Neural cell (in vitro differentiated cells): ENCODE measurements at regions not wholly inside any gene's neighbourhood (a gene's known extent, or its start where the extent isn't known, plus 50 kb on each side); places are given as distances from the start of the nearest gene placed in this dataset.

Experiments used
- H2AFZ ChIP-seq: fragments of 200-600, 300-800 bp; sonication (generic), shearing (Covaris generic); 2 replicates; pipeline ENCODE4 v1.6.0; 2014; ENCODE audit warnings: low read depth, mild to moderate bottlenecking, antibody characterized with exemption, low read length, moderate library complexity
- H3F3A ChIP-seq: fragments of 200-600 bp; shearing (Covaris generic); 2 replicates; pipeline ENCODE4 v1.6.1; 2016; ENCODE audit warnings: mild to moderate bottlenecking, moderate library complexity, mixed read lengths, antibody characterized with exemption, low read length; ENCODE audit not compliant: insufficient read depth, poor library complexity, severe bottlenecking
- H3K27ac ChIP-seq: fragments of 200-600, 300-800 bp; sonication (generic), shearing (Covaris generic); 2 replicates; pipeline ENCODE4 v1.5.1; 2014; ENCODE audit warnings: mild to moderate bottlenecking, low read length, moderate library complexity
- H3K27me3 ChIP-seq: fragments of 300-800, 200-600 bp; sonication (generic), shearing (Covaris generic); 2 replicates; pipeline ENCODE4 v1.6.0; 2014; ENCODE audit warnings: mild to moderate bottlenecking, low read depth, low read length, moderate library complexity; ENCODE audit not compliant: insufficient read depth
- H3K36me3 ChIP-seq: fragments of 300-800, 200-600 bp; sonication (generic), shearing (Covaris generic); 2 replicates; pipeline ENCODE4 v1.5.1; 2014; ENCODE audit warnings: mild to moderate bottlenecking, antibody characterized with exemption, low read length, moderate library complexity; ENCODE audit not compliant: insufficient read depth
- H3K4me2 ChIP-seq: fragments of 300-800, 200-600 bp; sonication (generic), shearing (Covaris generic); 2 replicates; pipeline ENCODE4 v1.6.0; 2014; ENCODE audit warnings: mild to moderate bottlenecking, low read length
- H3K4me3 ChIP-seq: fragments of 300-800, 200-600 bp; sonication (generic), shearing (Covaris generic); 2 replicates; pipeline ENCODE4 v1.5.1; 2014; ENCODE audit warnings: mild to moderate bottlenecking, low read length, moderate library complexity
- H3K79me2 ChIP-seq: fragments of 200-600 bp; shearing (Covaris generic); replicated peaks from 2 replicates; pipeline ENCODE4 v1.6.0; 2014; ENCODE audit warnings: mild to moderate bottlenecking, low read length, moderate library complexity; ENCODE audit not compliant: insufficient read depth
- H3K9ac ChIP-seq: fragments of 300-800, 200-600 bp; sonication (generic), shearing (Covaris generic); 2 replicates; pipeline ENCODE4 v1.6.1; 2016; ENCODE audit warnings: mild to moderate bottlenecking, low read length, mixed read lengths
- H3K9me2 ChIP-seq: fragments of 200-600 bp; shearing (Covaris generic); 2 replicates; pipeline ENCODE4 v1.6.1; 2016; ENCODE audit warnings: mild to moderate bottlenecking, low read length, mixed read lengths; ENCODE audit not compliant: insufficient read depth
- H3K9me3 ChIP-seq: fragments of 200-600, 300-800 bp; sonication (generic), shearing (Covaris generic); 2 replicates; pipeline ENCODE4 v1.6.1; 2016; ENCODE audit warnings: mild to moderate bottlenecking, mixed run types, low read length, moderate library complexity, mixed read lengths
- H4K20me1 ChIP-seq: fragments of 200-600 bp; shearing (Covaris generic); 2 replicates; pipeline ENCODE4 v1.6.1; 2016; ENCODE audit warnings: mild to moderate bottlenecking, mixed run types; ENCODE audit not compliant: insufficient read depth
- EP300 ChIP-seq: fragments of 450-650 bp; conservative IDR thresholded peaks from 2 replicates; pipeline ENCODE4 v1.6.1; 2014; ENCODE audit warnings: antibody characterized with exemption, mild to moderate bottlenecking, moderate library complexity; ENCODE audit not compliant: poor library complexity, severe bottlenecking
- EZH2 ChIP-seq: fragments of 200-600, 300-800 bp; shearing (Covaris generic), sonication (generic); IDR thresholded peaks from 2 replicates; pipeline ENCODE4 v1.6.1; 2014; ENCODE audit warnings: antibody characterized with exemption, low read length, borderline replicate concordance, mild to moderate bottlenecking; ENCODE audit not compliant: insufficient read depth, poor library complexity, severe bottlenecking
- MXI1 ChIP-seq: fragments of 450-650 bp; conservative IDR thresholded peaks from 2 replicates; pipeline ENCODE4 v1.6.1; 2014; ENCODE audit warnings: antibody characterized with exemption, mild to moderate bottlenecking; ENCODE audit not compliant: poor library complexity, severe bottlenecking
- POLR2AphosphoS5 ChIP-seq: IDR thresholded peaks from 2 replicates; pipeline ENCODE4 v1.6.1; 2012
- RAD21 ChIP-seq: fragments of 450-650 bp; conservative IDR thresholded peaks from 2 replicates; pipeline ENCODE4 v1.6.1; 2014; ENCODE audit warnings: antibody characterized with exemption, mild to moderate bottlenecking, moderate library complexity
- SMC3 ChIP-seq: fragments of 450-650 bp; conservative IDR thresholded peaks from 2 replicates; pipeline ENCODE4 v1.6.1; 2014; ENCODE audit warnings: antibody characterized with exemption, mild to moderate bottlenecking, moderate library complexity; ENCODE audit not compliant: poor library complexity
- TAF1 ChIP-seq: IDR thresholded peaks from 2 replicates; pipeline ENCODE4 v1.6.1; 2012; ENCODE audit warnings: low read depth
- TF ChIP-seq, protein P1 (sequence below): IDR thresholded peaks from 2 replicates; pipeline ENCODE4 v1.6.1; 2012; ENCODE audit warnings: borderline replicate concordance
- TF ChIP-seq, protein P2 (sequence below): fragments of 450-650 bp; IDR thresholded peaks from 2 replicates; pipeline ENCODE4 v1.5.1; 2014; ENCODE audit warnings: antibody characterized with exemption, mild to moderate bottlenecking, moderate library complexity; ENCODE audit not compliant: poor library complexity, severe bottlenecking

DNA sequence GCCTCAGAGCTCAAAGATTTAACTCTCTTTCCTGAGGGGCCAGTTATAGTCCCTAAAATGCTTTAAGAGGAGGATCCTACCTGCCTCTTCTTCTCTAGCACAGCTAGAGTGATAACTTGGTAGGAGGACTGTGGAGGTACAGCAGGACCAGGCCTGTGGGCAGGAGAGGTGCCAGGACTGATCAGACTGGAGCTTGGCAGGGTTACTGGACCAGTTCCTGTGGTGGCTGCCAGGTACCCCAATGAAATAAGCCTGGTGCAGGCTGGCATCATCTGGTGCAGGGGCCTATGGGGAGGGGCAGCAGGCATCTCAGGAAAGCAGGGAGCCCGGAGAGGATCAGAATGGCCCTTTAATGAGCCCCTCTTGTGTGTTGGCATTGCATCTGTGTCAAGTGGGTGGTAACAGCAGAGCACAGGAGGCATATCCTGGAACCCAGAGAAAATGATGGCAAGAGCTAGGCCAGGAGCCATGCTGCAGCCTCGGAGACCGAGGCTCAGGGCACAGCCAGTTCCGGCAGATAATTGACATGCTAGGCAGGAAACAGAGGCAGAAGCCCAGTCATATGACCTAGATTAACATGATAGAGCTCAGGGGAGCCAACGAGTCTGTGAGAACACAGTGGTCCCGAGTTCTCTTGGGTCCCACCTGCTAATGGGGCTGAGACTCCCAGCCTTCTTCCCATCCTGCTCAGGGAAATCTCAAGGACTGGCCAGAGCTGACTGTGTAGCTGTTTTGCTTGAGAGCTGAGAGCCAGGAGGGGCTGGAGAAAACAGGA lies 187.5 kb upstream of the ZBED5 start:
- H4K20me1 ChIP-seq = no peaks in the 10 kb centered on the region
- no peaks in the 10 kb centered on the region for H3K27me3 ChIP-seq
- H3K79me2 ChIP-seq = no peaks in the 10 kb centered on the region
- no peak overlapping the region for H2AFZ ChIP-seq
- H3K27ac ChIP-seq = no peak overlapping the region
- H3K4me2 ChIP-seq = no peak overlapping the region
- H3K36me3 ChIP-seq = no peaks in the 10 kb centered on the region
- TF ChIP-seq, protein P1, sequence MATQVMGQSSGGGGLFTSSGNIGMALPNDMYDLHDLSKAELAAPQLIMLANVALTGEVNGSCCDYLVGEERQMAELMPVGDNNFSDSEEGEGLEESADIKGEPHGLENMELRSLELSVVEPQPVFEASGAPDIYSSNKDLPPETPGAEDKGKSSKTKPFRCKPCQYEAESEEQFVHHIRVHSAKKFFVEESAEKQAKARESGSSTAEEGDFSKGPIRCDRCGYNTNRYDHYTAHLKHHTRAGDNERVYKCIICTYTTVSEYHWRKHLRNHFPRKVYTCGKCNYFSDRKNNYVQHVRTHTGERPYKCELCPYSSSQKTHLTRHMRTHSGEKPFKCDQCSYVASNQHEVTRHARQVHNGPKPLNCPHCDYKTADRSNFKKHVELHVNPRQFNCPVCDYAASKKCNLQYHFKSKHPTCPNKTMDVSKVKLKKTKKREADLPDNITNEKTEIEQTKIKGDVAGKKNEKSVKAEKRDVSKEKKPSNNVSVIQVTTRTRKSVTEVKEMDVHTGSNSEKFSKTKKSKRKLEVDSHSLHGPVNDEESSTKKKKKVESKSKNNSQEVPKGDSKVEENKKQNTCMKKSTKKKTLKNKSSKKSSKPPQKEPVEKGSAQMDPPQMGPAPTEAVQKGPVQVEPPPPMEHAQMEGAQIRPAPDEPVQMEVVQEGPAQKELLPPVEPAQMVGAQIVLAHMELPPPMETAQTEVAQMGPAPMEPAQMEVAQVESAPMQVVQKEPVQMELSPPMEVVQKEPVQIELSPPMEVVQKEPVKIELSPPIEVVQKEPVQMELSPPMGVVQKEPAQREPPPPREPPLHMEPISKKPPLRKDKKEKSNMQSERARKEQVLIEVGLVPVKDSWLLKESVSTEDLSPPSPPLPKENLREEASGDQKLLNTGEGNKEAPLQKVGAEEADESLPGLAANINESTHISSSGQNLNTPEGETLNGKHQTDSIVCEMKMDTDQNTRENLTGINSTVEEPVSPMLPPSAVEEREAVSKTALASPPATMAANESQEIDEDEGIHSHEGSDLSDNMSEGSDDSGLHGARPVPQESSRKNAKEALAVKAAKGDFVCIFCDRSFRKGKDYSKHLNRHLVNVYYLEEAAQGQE = no peak
- no peak for TF ChIP-seq POLR2AphosphoS5
- TF ChIP-seq TAF1 = no peak
- TF ChIP-seq EZH2 = no peak
- TF ChIP-seq, protein P2, sequence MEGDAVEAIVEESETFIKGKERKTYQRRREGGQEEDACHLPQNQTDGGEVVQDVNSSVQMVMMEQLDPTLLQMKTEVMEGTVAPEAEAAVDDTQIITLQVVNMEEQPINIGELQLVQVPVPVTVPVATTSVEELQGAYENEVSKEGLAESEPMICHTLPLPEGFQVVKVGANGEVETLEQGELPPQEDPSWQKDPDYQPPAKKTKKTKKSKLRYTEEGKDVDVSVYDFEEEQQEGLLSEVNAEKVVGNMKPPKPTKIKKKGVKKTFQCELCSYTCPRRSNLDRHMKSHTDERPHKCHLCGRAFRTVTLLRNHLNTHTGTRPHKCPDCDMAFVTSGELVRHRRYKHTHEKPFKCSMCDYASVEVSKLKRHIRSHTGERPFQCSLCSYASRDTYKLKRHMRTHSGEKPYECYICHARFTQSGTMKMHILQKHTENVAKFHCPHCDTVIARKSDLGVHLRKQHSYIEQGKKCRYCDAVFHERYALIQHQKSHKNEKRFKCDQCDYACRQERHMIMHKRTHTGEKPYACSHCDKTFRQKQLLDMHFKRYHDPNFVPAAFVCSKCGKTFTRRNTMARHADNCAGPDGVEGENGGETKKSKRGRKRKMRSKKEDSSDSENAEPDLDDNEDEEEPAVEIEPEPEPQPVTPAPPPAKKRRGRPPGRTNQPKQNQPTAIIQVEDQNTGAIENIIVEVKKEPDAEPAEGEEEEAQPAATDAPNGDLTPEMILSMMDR = no peak
- no peak for TF ChIP-seq MXI1
- TF ChIP-seq SMC3 = no peak
- no peak for TF ChIP-seq EP300
- no peak for TF ChIP-seq RAD21
- no peak overlapping the region for H3K9ac ChIP-seq
- H3K9me2 ChIP-seq = no peaks in the 10 kb centered on the region
- H3K9me3 ChIP-seq = no peaks in the 10 kb centered on the region
- no peaks in the 10 kb centered on the region for H3F3A ChIP-seq
- no peak overlapping the region for H3K4me3 ChIP-seq

DNA sequence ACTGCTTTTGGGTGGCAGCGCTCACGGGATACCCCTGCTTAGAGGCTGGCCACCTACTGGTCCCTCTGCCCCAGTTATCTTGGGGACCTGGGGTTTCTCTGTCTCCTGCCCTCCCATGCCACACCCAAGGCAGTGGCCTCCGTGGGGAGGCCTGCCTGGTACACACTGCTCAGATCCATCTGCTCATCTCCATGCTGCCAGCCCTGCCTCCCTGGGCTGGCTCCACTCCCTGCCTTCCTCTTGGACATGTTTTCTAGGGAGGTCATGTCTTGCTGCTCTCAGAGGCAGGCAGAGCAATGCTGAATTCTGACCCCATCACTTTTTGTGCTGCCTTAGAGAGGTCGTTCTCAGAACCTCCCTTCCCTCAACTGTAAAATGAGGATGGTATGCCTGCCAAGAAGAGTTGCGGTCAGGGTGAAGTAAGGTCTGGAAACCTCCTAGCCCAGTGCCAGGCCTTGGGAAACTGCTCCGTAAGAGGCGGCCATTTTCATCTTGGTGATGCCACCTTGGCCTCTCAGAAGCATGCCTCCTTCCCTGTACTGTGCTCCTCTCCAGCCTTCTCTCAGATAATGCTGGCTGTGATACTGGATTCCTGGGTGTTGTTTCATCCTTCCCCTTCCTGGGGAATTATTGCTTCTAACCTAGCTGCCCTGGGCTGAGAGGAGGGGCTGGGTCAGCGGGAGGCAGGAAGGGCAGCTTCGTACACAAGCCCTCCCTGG lies 186.4 kb upstream of the ZBED5 start:
- Histone ChIP-seq H3K9me3 (no peaks in the 10 kb centered on the region), H3K9ac (no peak overlapping the region), H4K20me1 (no peaks in the 10 kb centered on the region), H3K27me3 (no peaks in the 10 kb centered on the region), H3K9me2 (no peaks in the 10 kb centered on the region), H2AFZ (no peak overlapping the region), H3K4me3 (no peak overlapping the region), H3K36me3 (no peaks in the 10 kb centered on the region), H3K4me2 (no peak overlapping the region), H3K79me2 (no peaks in the 10 kb centered on the region), H3F3A (no peaks in the 10 kb centered on the region), H3K27ac (no peak overlapping the region)
- TF ChIP-seq RAD21 (no peak), EP300 (no peak), SMC3 (no peak)
- TF ChIP-seq, protein P2 = no peak
